SK-N-SH treated with all-trans-retinoic acid at 6 μM for 48 hours (cell line): ENCODE measurements at regions not wholly inside any gene's neighbourhood (a gene's known extent, or its start where the extent isn't known, plus 50 kb on each side); places are given as distances from the start of the nearest gene placed in this dataset.

Experiments used
- ATAC-seq: fragments of 200-7000 bp; cut with Tn5 transposase; 3 replicates; pipeline ENCODE4 v1.9.1; 2020; ENCODE audit warnings: mild to moderate bottlenecking, moderate library complexity
- ARNTL ChIP-seq: fragments of 450-650 bp; formaldehyde crosslinking; IDR thresholded peaks from 2 replicates; pipeline ENCODE4 v1.5.0; 2020; ENCODE audit warnings: low read depth, mild to moderate bottlenecking, moderate library complexity, borderline replicate concordance
- CSDC2 ChIP-seq: fragments of 250-450 bp; sonication (Bioruptor Pico); IDR thresholded peaks from 2 replicates; pipeline ENCODE4 v1.5.0; 2020; ENCODE audit warnings: mild to moderate bottlenecking, moderate library complexity
- CSRNP3 ChIP-seq: fragments of 250-450 bp; sonication (Bioruptor Pico); IDR thresholded peaks from 2 replicates; pipeline ENCODE4 v1.5.1; 2021; ENCODE audit warnings: mild to moderate bottlenecking, moderate library complexity
- ISL1 ChIP-seq: fragments of 250-450 bp; sonication (Bioruptor Pico); IDR thresholded peaks from 2 replicates; pipeline ENCODE4 v2.1.2; 2022; ENCODE audit warnings: mild to moderate bottlenecking, moderate library complexity
- OSR1 ChIP-seq: fragments of 250-450 bp; sonication (Bioruptor Pico); IDR thresholded peaks from 2 replicates; pipeline ENCODE4 v1.8.0; 2022; ENCODE audit warnings: moderate library complexity, mild to moderate bottlenecking, inconsistent platforms
- PATZ1 ChIP-seq: fragments of 250-450 bp; sonication (Bioruptor Pico); IDR thresholded peaks from 2 replicates; pipeline ENCODE4 v1.8.0; 2020; ENCODE audit warnings: mild to moderate bottlenecking, moderate library complexity, borderline replicate concordance
- POU6F1 ChIP-seq: fragments of 250-450 bp; sonication (Bioruptor Pico); IDR thresholded peaks from 2 replicates; pipeline ENCODE4 v1.8.0; 2021; ENCODE audit warnings: low read depth, mild to moderate bottlenecking, moderate library complexity, borderline replicate concordance
- PPARA ChIP-seq: fragments of 250-450 bp; sonication (Bioruptor Pico); IDR thresholded peaks from 2 replicates; pipeline ENCODE4 v1.5.0; 2020; ENCODE audit warnings: mild to moderate bottlenecking, borderline replicate concordance
- RARB ChIP-seq: fragments of 250-450 bp; sonication (Bioruptor Pico); IDR thresholded peaks from 2 replicates; pipeline ENCODE4 v1.8.0; 2021; ENCODE audit warnings: mild to moderate bottlenecking, moderate library complexity
- SNAI2 ChIP-seq: fragments of 250-450 bp; sonication (Bioruptor Pico); IDR thresholded peaks from 2 replicates; pipeline ENCODE4 v1.5.0; 2020; ENCODE audit warnings: mild to moderate bottlenecking, moderate library complexity
- TCF4 ChIP-seq: fragments of 250-450 bp; sonication (Bioruptor Pico); IDR thresholded peaks from 2 replicates; pipeline ENCODE4 v1.8.0; 2021; ENCODE audit warnings: mild to moderate bottlenecking, moderate library complexity, borderline replicate concordance
- TOX ChIP-seq: fragments of 250-450 bp; sonication (Bioruptor Pico); IDR thresholded peaks from 2 replicates; pipeline ENCODE4 v1.8.0; 2021; ENCODE audit warnings: mild to moderate bottlenecking, moderate library complexity, borderline replicate concordance
- TSHZ2 ChIP-seq: fragments of 250-450 bp; sonication (Bioruptor Pico); IDR thresholded peaks from 2 replicates; pipeline ENCODE4 v1.5.0; 2020; ENCODE audit warnings: mild to moderate bottlenecking, moderate library complexity
- ZC3H10 ChIP-seq: fragments of 250-450 bp; sonication (Bioruptor Pico); IDR thresholded peaks from 2 replicates; pipeline ENCODE4 v1.5.1; 2021; ENCODE audit warnings: mild to moderate bottlenecking, moderate library complexity
- ZFP3 ChIP-seq: fragments of 250-450 bp; sonication (Bioruptor Pico); IDR thresholded peaks from 2 replicates; pipeline ENCODE4 v1.5.0; 2020; ENCODE audit warnings: mild to moderate bottlenecking, moderate library complexity
- ZFP30 ChIP-seq: fragments of 450-650 bp; formaldehyde crosslinking; IDR thresholded peaks from 2 replicates; pipeline ENCODE4 v1.5.0; 2022; ENCODE audit warnings: mild to moderate bottlenecking, moderate library complexity
- ZNF565 ChIP-seq: fragments of 450-650 bp; formaldehyde crosslinking; conservative IDR thresholded peaks from 2 replicates; pipeline ENCODE4 v1.5.0; 2020; ENCODE audit warnings: low read depth, mild to moderate bottlenecking, moderate library complexity
- ZNF70 ChIP-seq: fragments of 450-650 bp; formaldehyde crosslinking; IDR thresholded peaks from 2 replicates; pipeline ENCODE4 v1.5.0; 2020; ENCODE audit warnings: mild to moderate bottlenecking, moderate library complexity
- ZNF8 ChIP-seq: fragments of 450-650 bp; formaldehyde crosslinking; IDR thresholded peaks from 2 replicates; pipeline ENCODE4 v1.5.0; 2020; ENCODE audit warnings: mild to moderate bottlenecking, moderate library complexity

GRCh38 chr9:121596515-121596914, 54.9 kb upstream of the DAB2IP start:
- no peak for ATAC-seq
- TF ChIP-seq PATZ1, result no peak
- TF ChIP-seq OSR1 (CRISPR knock-in tag), result no peak
- TF ChIP-seq PPARA (CRISPR knock-in tag), result no peak
- TF ChIP-seq ZFP30 (CRISPR knock-in tag), result no peak
- no peak for TF ChIP-seq ZNF8 (CRISPR knock-in tag)
- no peak for TF ChIP-seq TOX
- TF ChIP-seq ZC3H10 (CRISPR knock-in tag), result no peak
- no peak for TF ChIP-seq CSRNP3
- TF ChIP-seq TCF4, result no peak
- TF ChIP-seq CSDC2 (CRISPR knock-in tag), result no peak
- TF ChIP-seq ZFP3 (CRISPR knock-in tag), result no peak
- no peak for TF ChIP-seq ZNF70 (CRISPR knock-in tag)
- TF ChIP-seq TSHZ2 (CRISPR knock-in tag), result no peak
- no peak for TF ChIP-seq ARNTL (CRISPR knock-in tag)
- no peak for TF ChIP-seq ZNF565 (CRISPR knock-in tag)
- no peak for TF ChIP-seq POU6F1 (CRISPR knock-in tag)
- TF ChIP-seq RARB, result no peak
- TF ChIP-seq SNAI2 (CRISPR knock-in tag), result no peak

- no peak for ATAC-seq
- TF ChIP-seq ISL1 (CRISPR knock-in tag) (no peak), OSR1 (CRISPR knock-in tag) (no peak), ZNF70 (CRISPR knock-in tag) (no peak), CSRNP3 (no peak), RARB (no peak), SNAI2 (CRISPR knock-in tag) (no peak), ARNTL (CRISPR knock-in tag) (no peak), TSHZ2 (CRISPR knock-in tag) (no peak), ZC3H10 (CRISPR knock-in tag) (no peak), ZFP3 (CRISPR knock-in tag) (no peak)
These were observed 53.7 kb upstream of the DAB2IP start for GRCh38 chr9:121597698-121598166.
